IPS DF 19.7 (cell line): ENCODE measurements at regions not wholly inside any gene's neighbourhood (a gene's known extent, or its start where the extent isn't known, plus 50 kb on each side); places are given as distances from the start of the nearest gene placed in this dataset.
"Not testable (repeated sequence)": the region's sequence is repeated elsewhere in the genome, so short reads cannot be mapped to it uniquely, and the experiment has no call there.

Source experiments
- DNase-seq: peaks from one replicate; pipeline ENCODE4 v3.0.0-alpha.2; 2013; ENCODE audit warnings: low read depth, low spot score

GRCh38 chrX:63179852-63180251 is 171.3 kb downstream of the SPIN4 start:
- not testable (repeated sequence) for DNase-seq

GRCh38 chrX:63176578-63176977 is 174.6 kb downstream of the SPIN4 start:
- not testable (repeated sequence) for DNase-seq

GRCh38 chrX:63173841-63174718 is 177.1 kb downstream of the SPIN4 start:
- DNase-seq = not testable (repeated sequence)

GRCh38 chrX:63169416-63169815 is 181.7 kb downstream of the SPIN4 start:
- not testable (repeated sequence) for DNase-seq

GRCh38 chrX:63168949-63169348 is 182.2 kb downstream of the SPIN4 start:
- not testable (repeated sequence) for DNase-seq

- not testable (repeated sequence) for DNase-seq
These were observed 184.1 kb downstream of the SPIN4 start for GRCh38 chrX:63167002-63167401.

GRCh38 chrX:63160994-63161393 is 190.1 kb downstream of the SPIN4 start:
- not testable (repeated sequence) for DNase-seq

- not testable (repeated sequence) for DNase-seq
These were observed 190.8 kb downstream of the SPIN4 start for GRCh38 chrX:63160340-63160739.

GRCh38 chrX:63145526-63145925 is 205.6 kb downstream of the SPIN4 start:
- not testable (repeated sequence) for DNase-seq

GRCh38 chrX:63142588-63142987 is 208.5 kb downstream of the SPIN4 start:
- not testable (repeated sequence) for DNase-seq

- DNase-seq = not testable (repeated sequence)
These were observed 215.3 kb downstream of the SPIN4 start for GRCh38 chrX:63135859-63136258.

- no peak for DNase-seq
These were observed 222.6 kb downstream of the SPIN4 start for GRCh38 chrX:63128509-63128908.

GRCh38 chrX:63115196-63115595 is 235.9 kb downstream of the SPIN4 start:
- no peak for DNase-seq

GRCh38 chrX:63101879-63102620 is 249.1 kb downstream of the SPIN4 start:
- DNase-seq = no peak

GRCh38 chrX:63058204-63058603 is 292.9 kb downstream of the SPIN4 start:
- DNase-seq = no peak

GRCh38 chrX:63050225-63050624 is 300.9 kb downstream of the SPIN4 start:
- no peak for DNase-seq

GRCh38 chrX:63032811-63033210 is 318.3 kb downstream of the SPIN4 start:
- DNase-seq = no peak

GRCh38 chrX:63013549-63013948 is 337.6 kb downstream of the SPIN4 start:
- DNase-seq = no peak

GRCh38 chrX:63012574-63012973 is 338.6 kb downstream of the SPIN4 start:
- DNase-seq = no peak

- DNase-seq = not testable (repeated sequence)
These were observed 350.9 kb downstream of the SPIN4 start for GRCh38 chrX:63000196-63000595.
